ENCODE measurements at regions not wholly inside any gene's neighbourhood (a gene's known extent, or its start where the extent isn't known, plus 50 kb on each side); places are given as distances from the start of the nearest gene placed in this dataset.
A peak's percentile ranks its signal among the peaks of the same experiment; 100 is the strongest.

DNA sequence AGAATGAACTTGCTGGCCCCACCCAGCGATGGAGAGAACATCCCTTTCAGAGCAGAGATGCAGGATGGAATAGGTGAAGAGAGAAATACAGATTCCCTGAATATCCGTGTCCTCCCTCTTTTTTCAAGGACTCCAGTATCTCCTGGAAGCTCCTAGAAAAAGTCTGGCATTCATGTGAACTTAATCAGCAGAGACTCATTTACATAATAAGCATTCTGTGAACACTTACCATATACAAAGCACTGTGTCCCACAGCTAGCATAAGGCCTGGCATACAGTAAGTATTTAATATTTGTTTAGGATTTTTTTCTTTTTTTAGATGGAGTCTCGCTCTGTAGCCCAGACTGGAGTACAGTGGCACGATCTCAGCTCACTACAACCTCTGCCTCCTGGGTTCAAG lies 208.5 kb upstream of the RPL38 start:
- DNase-seq = no peak

DNA sequence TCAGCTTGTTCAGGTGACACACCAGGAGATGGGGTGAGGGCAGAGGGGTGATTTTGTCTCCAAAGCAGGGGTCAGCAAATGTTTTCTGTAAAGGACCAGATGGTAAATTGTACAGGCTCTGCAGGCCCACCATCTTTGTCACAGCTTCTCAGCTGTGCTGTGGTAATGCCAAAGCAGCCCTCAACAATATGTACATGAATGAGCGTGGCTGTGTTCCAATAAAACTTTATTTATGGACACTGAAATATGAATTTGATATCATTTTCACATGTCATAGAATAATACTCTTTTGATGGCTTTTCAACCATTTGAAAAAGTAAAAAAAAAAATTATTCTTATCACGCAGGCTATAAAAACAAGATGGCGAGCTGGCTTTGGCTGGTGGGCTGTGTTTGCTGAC lies 206.4 kb upstream of the RPL38 start:
- DNase-seq = no peak

DNA sequence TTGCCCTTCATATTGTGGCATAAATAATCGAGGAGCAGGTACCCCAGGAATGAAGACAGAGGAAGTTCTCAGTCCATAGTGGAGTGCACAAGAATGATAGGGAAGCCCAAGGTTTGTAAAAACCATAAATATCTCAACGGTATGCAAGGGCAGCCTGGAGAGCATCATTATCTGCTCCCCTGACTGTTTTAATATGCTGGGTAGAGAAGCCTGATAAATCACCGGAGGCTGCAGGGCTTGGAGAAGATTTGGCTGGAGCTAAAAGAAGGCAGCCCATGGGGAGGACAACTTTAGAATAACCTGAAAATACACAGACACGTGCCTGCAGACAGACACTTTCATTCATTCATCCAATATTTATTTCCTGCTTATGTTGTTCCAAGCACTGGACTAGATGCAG lies 205.2 kb upstream of the RPL38 start:
- DNase-seq = no peak

DNA sequence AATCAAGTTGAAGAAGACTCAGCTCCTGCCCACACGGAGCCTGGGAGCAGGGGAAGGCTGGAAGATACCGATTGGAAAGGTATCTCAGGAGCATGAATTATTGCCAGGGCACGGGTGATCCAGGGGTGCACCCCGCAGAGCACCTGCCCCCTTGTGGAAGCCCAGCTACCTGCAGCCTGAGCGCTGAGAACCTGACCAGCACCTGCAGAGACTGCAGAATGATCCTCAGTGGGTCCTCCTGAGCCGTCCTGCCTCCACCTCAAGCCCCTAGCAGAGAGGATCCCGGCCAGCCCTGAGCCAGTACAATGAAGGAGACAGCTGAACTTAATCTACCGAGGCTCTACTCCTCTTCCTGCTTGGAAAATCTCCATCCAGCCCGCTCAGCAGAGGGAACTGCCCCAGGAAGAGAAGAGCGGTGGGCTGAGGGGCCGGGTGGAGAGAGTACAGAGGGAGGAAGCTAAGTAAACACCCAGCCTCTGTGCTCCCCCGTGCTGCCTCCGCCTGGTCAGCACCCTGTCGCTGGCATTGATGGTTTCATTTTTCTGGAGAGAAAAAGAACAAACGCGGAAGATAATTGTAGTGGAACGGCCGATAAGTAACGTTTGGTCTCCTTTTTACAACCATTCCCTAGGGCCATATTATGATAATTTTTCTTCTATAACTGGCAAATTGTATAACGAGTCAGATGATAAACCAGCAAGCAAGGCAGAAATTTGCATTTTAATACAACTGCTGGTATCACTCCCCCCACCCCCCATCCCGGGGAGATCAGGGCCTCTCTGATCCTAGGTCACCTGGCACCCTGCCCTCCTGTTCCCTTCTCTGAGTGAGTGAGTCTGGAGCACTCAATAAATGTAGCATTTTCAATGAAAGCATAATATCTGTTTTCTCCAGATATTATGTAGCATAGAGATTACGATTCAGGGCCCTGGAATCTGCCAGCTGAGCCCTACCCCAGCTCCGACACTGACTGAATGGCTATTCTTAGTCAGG lies 204.5 kb upstream of the RPL38 start:
- DNase-seq = peak; percentile 90

DNA sequence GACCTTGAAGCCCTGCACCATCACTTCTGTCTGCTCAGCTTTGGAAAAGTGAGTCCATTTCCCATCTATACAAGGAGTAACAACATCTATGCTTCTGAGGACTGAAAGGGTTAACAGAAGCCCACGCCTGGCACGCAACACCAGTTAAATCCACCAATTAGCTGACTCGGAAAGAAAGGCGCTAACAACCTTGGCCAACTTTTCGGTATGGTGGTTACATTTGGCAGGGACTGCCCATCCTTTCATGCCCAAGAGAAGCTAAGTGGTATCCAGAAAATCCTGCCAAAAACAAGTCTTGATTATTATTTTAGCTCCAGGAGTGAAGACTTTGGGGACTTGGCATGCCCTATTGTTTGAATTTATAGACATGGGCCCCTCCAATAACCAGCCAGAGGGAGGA lies 202.3 kb upstream of the RPL38 start:
- no peak for DNase-seq

DNA sequence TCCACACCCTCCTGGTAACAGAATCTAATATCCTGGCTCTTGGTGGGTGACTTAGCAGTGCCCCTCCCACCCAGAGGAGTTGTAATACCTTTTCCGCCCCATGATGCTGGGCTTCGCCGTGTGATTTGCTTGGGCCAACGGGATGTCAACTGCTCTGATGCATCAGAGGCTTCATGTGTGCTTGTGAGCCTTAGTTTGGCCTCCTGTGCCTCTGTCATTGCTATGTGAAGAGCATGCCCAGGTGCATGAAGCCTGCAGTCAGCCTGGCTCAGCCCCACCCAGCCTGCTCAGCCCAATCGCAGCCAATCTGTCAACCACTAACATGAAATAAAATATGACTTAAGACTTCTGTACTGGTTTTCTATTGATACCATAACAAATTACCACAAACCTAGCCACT lies 201.2 kb upstream of the RPL38 start:
- DNase-seq = no peak

DNA sequence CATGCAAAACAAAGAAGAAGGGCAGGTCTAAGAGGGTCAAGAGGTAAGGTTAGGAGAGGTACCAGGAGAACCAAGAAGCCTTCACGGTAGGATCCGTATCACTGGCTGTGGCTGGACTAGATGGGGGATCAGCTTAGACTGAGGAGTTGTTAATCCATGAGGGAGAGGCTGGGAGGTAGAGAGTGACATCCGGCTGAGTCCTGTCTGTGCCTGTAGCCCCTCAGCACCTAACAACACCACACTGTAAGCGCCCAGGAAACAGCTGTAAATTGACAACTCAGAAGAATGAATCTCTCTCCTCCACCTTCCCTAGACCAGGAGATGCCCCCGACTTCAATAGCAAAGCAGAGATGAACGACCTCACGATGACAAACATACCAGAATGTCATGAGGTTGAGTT lies 199.4 kb upstream of the RPL38 start:
- no peak for DNase-seq

DNA sequence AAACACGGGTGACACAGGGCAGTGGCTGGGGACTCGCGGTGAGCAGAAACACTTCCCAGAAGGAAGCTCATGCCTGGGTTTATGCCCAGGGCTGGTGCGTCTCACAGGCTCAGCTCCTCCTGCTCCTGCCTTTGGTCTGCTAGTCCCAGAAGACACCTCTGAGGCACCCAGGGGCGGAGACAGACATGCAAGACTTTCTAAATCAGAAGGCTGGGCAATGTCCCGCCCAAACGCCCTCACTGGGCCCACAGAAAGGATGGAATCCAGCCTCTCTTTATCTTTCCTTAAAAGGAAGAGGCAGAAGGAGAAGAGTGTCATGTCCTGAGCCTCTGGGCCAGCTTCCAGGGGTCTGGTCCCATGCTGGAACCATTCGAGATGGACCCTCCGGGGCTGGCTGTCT lies 197.7 kb upstream of the RPL38 start:
- DNase-seq = no peak

DNA sequence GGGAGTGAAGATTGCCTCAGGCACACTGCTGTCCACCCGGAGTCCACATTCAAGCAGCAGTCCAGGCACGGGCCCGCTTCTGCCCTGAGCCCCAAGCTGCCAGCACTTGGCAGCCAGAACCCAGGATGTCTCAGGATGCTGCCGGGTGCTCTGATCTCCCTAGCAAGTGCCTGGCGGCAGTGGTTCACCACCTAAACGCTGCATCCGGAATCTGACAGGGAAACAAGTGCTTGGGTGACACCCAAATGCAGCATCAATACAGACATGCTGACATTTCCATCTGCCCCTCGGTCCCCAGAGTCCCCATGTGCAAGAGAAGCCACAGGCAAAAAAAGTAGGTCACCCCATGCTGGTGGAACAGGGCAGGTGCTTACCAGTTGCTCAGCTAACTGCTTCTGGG lies 197.1 kb upstream of the RPL38 start:
- no peak for DNase-seq

DNA sequence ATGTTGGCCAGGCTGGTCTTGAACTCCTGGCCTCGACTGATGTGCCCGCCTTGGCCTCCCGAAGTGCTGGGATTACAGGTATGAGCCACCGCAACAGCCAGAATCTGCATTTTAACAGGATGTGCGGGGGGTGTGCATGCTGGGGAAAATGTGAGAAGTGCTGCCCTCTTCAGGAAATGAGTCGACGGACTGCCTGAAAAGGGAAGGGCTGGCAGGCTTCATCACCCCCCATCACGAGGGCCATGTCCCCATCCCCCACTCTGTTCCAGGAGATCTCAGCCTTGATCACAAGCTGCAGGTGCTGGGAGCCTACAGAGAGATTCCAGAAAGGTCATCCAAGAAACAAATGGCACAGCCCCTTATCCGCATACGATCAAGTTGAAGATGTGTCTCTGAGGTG lies 195.3 kb upstream of the RPL38 start:
- peak; percentile 57 for DNase-seq

DNA sequence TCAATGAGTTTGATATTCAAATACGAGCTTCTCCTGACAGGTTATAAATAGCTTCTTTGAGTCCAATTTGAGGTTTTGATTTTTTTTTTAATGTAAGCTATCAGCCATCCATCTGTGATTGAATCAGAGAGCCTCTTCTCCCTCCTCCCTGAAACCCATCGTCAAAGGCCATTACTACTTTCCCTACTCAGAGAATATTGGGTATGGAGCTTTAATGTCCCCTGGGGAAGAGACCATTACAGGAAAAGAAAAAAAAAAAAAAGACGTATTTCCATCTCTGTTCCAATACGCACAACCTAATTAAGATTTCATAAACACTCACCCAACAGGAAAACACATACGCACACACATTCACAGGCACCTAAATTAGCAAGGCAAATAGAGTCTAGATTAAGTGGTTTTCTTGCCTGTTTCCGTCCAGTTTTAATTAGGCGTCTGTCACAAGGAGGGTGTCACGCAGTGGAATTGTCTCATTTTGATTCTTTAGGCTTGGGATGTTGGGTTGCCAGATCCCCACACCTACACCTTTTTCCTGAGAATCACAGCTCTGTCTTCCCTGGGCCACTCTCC lies 194.3 kb upstream of the RPL38 start:
- DNase-seq = peak; percentile 21

DNA sequence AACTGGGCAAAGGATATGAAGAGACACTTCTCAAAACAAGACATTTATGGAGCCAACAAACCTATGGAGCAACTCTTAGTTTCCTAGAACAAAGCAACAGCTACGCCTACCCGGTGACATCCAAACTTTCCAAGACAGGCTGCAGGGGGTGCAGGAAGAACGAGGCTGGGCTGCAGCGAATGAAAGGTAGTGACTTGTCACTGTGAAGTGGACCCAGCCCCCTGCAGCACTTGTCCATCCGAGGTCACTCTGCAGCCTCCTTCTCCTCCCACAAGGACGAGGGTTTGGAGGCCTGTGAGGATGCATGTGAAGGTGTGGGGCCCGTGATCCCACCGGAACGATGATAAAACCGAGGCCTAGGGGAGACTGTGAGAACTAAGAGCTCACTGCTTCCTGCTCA lies 192.6 kb upstream of the RPL38 start:
- no peak for DNase-seq

DNA sequence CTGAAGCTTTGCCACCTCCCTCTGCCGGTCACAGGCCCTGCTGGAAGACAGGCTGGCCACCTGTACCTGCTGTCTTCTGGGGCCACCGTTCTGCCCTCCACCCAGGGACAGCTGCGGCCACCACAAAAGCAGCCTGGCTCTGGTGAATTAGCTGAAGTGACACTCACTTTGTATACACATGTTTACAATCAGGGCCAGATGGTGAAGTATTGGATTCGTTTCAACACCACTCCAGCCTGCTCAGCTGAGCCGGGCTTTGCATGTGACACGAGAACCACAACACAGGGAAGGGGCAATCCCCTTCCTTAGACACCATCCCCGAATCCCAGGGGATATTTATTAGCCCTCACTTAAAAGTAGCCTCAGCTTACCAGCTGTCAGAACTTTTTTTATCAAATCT lies 191.5 kb upstream of the RPL38 start:
- DNase-seq = peak; percentile 95

DNA sequence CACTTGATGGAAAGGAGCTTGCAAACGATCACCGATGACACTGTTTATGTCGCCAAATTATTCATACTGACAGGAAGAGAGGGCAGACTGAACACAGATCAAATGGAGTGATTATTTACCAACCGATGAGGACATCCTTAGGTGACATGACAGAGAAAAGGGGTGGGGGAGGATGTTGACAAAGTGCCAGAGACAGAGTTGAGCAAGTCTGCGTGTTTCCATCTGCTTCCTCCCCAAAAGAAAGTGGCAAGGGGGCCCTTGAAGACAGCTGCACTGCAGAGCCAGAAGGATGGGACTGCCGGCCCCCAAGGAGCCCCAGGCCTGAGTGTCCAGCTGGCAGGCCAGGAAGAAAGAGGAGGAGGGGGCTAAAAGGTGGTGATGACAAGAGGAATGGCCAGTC lies 191.0 kb upstream of the RPL38 start:
- DNase-seq = peak; percentile 88

DNA sequence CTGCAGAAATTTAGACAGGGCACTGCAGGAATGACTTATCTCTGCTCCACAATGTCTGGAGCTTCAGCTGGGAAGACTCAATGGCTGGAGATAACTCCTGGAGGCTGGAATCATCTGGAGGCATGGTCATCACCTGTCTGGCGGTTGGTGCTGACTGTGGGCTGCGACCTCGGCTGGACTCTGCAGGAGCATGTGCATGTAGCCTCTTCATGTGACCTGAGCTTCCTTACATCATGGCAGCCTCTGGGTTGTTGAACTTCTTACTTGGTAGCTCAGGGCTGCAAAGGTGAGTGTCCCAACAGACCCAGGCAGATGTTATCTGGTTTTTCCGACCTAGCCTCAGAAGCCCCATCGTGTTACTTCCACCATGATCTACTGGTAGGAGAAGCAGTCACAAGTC lies 188.2 kb upstream of the RPL38 start:
- DNase-seq = no peak

DNA sequence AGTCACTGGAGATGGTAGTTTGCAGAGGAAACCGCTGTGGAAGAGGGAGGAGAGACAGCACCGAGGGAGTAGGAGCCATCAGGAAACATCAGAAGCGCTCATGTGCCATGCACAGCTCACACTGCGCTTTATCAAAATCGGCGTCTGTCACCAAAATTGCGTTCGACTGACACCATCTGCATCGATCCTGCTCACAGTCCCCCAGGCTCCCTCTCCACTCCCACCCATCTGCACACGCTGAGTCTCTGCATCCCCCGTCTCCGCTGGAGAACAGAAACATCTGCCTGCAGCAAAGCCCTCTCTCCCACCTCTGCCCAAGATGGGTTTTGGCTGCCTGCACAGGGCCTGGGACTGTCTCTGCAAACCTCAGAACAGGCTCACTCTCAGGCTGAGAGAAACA lies 187.5 kb upstream of the RPL38 start:
- no peak for DNase-seq

DNA sequence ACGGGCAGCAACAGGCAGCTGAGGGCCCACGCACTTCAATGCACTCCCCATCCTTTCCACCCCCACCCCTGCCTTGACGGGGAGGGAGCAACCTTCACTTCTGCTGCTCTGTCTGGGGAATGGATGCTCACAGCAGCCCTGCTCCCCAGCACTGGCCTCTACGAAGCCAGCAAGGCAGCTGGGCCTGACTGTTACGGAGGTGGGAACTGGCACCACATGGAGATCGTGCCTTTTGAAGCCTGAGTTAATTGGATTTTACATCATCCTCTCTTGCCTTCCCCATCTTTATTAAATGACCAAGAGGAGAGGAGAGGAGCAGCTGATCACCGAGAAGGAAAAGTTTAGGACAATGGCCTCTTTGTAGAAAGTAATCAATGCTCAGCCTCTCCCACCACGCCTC lies 187.0 kb upstream of the RPL38 start:
- no peak for DNase-seq

DNA sequence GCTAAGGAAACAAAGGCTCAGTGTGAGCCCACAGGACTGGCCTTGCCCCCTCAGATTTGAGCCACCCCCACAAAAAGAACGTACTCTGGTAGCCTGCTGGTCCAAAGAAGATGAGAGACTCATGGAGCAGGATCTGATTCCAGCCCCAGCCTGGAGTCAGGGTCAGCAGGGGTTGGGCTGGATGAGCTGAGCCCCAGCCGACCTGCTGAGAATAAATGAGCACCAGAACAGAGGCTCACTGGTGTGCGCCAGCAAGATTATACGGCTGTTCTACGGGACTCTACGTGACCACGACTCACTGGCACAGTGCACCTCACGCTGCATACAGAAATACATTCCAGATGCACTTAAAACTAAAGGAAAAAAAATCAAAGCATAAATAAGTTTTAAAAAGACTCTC lies 186.0 kb upstream of the RPL38 start:
- DNase-seq = no peak

DNA sequence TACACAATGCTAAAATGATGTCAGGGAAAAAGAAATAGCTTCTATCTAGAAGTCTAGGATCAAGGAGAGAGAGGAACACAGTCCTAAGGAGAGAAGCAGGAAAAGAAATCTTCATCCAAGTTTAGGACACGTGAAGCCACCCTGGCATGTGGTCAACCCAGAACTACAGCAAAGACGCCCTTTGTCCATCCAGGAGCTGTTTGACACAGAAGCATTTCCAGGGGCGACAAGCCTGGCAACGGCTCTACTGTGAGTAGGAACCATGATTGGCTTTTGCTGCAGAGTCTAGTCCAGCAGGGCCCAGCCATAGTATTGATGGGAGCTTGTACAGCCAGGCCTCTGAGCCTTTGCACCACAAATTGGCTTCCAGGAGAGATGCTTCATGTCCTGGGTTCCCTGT lies 185.4 kb upstream of the RPL38 start:
- DNase-seq = no peak

DNA sequence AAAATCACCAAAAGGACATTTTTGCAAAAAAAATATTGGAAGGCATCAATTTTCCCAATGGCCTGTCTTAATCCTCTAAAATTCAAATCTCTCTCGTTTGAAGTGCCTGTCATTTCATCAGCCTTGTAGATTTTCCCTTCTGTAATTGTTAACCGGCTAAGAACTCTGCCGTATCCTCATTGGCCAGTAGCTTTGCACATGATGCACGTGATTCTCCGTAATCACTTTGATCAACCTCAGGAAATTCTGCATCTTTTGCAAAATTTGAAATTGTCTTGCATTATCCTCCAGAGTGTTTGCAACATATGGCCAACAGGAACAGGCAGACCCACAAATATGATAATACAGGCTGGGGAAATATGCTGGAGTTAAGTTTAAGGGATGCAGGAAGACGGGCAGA lies 184.2 kb upstream of the RPL38 start:
- DNase-seq = no peak

DNA sequence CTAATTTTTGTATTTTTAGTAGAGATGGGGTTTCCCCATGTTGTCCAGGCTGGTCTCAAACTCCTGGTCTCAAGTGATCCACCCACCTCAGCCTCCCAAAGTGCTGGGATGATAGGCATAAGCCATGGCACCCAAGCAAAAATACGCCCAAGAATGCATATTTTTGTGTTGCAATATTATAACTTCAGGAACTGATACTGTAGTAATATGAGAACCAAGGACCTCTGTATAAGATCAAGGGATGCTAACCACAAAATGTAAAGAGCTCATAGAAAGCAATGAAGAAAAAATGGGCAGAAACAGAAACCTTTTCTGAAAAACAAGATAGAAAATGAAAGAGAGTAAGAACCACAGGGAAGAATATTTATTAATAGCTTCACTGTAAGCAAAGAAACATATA lies 183.6 kb upstream of the RPL38 start:
- DNase-seq = no peak

DNA sequence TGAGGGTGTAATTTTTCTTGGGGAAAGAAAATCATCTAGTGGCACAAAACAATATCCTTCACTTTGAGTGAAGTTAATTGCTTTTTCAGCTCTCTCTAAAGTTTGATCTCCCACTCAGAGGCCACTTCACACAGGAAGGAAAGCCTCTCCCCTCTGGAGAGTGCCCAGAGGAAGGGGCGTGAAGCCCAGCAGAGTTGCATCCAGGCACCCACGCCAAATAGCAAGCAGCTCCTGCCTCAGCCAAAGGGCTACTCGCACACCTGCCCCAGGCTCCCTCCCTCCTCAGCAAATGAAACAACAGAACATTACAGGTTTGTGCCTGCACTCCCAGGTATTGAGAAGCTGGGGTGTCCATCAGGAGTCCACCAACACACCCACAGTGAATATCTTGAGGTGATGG lies 183.0 kb upstream of the RPL38 start:
- peak; percentile 28 for DNase-seq

DNA sequence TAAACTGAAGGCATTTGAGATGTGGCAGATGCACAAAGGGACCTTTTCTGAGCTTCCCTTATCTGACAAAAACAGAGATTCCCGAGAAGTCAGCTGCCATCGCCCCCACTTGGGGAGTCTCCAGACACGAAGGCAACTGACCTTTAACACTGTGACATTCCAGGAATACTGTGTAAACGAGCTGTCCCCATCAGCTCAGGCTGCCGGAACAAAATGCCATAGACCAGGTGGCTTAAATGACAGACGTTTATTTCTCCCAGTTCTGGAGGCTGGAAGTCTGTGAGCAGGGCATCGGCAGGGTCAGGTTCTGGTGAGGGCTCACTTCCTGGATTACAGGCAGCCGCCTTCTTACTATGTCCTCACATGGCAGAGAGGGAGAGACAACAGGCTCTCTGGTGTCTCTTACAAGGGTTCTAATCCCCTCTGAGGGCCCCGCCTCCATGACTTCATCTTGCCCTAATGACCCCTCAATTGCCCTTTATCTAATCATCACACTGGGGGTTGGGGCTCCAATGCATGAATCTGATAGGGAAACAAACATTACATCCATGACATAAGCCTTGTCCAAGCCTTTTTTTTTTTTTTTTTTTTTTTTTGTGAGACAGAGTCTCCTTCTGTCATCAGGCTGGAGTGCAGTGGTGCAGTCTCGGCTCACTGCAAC lies 178.5 kb upstream of the RPL38 start:
- no peak for DNase-seq

DNA sequence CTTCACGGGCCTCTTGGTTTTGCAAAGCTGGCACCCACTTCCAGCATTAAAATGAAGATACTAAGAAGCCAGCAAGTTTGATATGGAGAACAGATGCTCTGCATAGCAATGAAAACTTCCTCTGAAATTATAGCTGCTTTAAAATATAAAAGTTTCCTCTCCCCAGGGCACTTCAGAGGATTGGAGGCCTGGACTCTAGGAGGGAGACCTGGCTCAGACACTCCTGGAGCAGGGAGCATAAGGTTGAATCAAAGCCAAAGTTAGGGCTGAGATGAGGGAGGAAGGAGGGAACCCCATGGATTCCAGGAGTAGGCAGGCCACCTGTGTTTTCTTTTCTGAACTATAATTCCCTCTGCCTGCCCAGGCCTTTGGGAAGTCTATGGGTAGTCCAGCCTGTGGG lies 176.0 kb upstream of the RPL38 start:
- no peak for DNase-seq
